Pancreas (tissue), 10 donors: ENCODE measurements at regions not wholly inside any gene's neighbourhood (a gene's known extent, or its start where the extent isn't known, plus 50 kb on each side); places are given as distances from the start of the nearest gene placed in this dataset.

Experiments
- ATAC-seq, 4 donors: fragments of 200-7000 bp; cut with Tn5 transposase; one replicate each; pipeline versions ENCODE4 v1.8.0 to v1.9.1; 2020; ENCODE audit warnings: mild to moderate bottlenecking in 4 of 4, moderate library complexity in 4 of 4
- DNase-seq, 6 donors: peaks; one replicate each; pipeline ENCODE4 v3.0.0-alpha.2; 2020
- FAIRE-seq: peaks from 2 replicates; lab custom pipeline; 2012; peaks lifted over from hg19 to GRCh38; lab: Jason Lieb, UNC
- H3K27ac ChIP-seq, 4 donors: fragments of 200-600 bp; sonication (generic); 1 replicate in 3 of 4; 2 replicates in 1 of 4; pipeline versions ENCODE4 v1.5.0 to v1.8.0; 2020
- H3K27me3 ChIP-seq, 4 donors: fragments of 200-600 bp; one replicate each; pipeline ENCODE4 v1.8.0; 2021
- H3K36me3 ChIP-seq, 3 donors: fragments of 200-600 bp; sonication (generic) in 1 of 3; one replicate each; pipeline versions ENCODE4 v1.5.0 to v1.8.0; 2020 to 2021
- H3K4me1 ChIP-seq, 3 donors: fragments of 200-600 bp; one replicate each; pipeline ENCODE4 v1.8.0; 2021
- H3K4me3 ChIP-seq, 4 donors: fragments of 200-600 bp; sonication (generic) in 2 of 4; one replicate each; pipeline versions ENCODE4 v1.5.0 to v1.8.0; 2020 to 2021
- H3K9me3 ChIP-seq, 4 donors: fragments of 200-600 bp; one replicate each; pipeline ENCODE4 v1.8.0; 2021
- WGBS, 2 donors: extraction: QIAGEN DNeasy Blood & Tissue Kit; methylation state at CpG; one replicate each; pipeline ENCODE4 v1.1.7; 2013; 5-methylcytosine and 5-hydroxymethylcytosine counted together
- intact Hi-C, 3 donors: fragments of 100-400 bp; cut with DNase I; formaldehyde crosslinking; loops; one replicate each; pipeline versions ENCODE4 v1.11.1 to v1.14.2; 2022
- TF ChIP-seq, protein P1 (sequence below), 4 donors: fragments of 200-600 bp; sonication (generic) in 3 of 4; IDR thresholded peaks; one replicate each; pipeline versions ENCODE4 v1.5.0 to v1.8.0; 2021; ENCODE audit warnings: antibody characterized with exemption in 4 of 4
- donor health status: healthy with polysubstance abuse.
- donor health status: DM: no; HTN: no; CAD: no; lungs with moderate emphysema.
- donor health status: DM: no; HTN: no; CAD: no.
- donor health status: control.
- donor health status: control.
- donor health status: Bipolar disorder and iron deficiency.
- donor health status: DM: yes; HTN: yes; CAD: no.
- donor health status: DM: no; HTN: no; CAD: no.
- donor health status: DM: no; HTN: no; CAD: no.
- donor health status: DM: yes; HTN: yes; CAD: no.

DNA sequence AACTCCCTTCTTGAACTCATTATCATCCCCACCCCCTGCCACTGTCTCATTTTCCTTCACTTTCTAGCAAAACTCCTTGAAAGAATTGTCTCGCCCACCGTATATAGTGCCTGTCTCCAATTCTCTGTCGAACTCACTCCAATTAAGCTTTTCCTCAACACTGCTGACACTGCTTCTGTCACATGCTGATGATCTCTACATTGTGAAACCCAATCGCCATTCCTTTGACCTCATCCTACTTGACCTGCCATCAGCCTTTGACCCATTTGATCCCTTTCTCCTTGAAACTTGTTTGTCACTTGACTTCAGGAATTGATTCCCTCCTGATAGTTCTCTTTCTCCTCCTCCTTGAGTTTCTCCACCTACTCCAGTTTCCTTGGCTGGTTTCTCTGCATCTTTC is 54.8 kb downstream of the CCDC71L start:
- H3K4me1 ChIP-seq: peaks cover 0 to 2% (median 0%) of the 10 kb centered on the region in 3 donors
- no peaks in the 10 kb centered on the region for H3K9me3 ChIP-seq
- no peak overlapping the region for H3K27ac ChIP-seq
- DNase-seq (no peak), FAIRE-seq (no peak), ATAC-seq (no peak)
- WGBS, 2 donors: 89 to 91% methylated on average over 4 of the region's 4 CpGs
- no peaks in the 10 kb centered on the region for H3K36me3 ChIP-seq
- intact Hi-C loops: no loop called here
- H3K27me3 ChIP-seq: no peaks in the 10 kb centered on the region
- H3K4me3 ChIP-seq: no peak overlapping the region
- TF ChIP-seq, protein P1, sequence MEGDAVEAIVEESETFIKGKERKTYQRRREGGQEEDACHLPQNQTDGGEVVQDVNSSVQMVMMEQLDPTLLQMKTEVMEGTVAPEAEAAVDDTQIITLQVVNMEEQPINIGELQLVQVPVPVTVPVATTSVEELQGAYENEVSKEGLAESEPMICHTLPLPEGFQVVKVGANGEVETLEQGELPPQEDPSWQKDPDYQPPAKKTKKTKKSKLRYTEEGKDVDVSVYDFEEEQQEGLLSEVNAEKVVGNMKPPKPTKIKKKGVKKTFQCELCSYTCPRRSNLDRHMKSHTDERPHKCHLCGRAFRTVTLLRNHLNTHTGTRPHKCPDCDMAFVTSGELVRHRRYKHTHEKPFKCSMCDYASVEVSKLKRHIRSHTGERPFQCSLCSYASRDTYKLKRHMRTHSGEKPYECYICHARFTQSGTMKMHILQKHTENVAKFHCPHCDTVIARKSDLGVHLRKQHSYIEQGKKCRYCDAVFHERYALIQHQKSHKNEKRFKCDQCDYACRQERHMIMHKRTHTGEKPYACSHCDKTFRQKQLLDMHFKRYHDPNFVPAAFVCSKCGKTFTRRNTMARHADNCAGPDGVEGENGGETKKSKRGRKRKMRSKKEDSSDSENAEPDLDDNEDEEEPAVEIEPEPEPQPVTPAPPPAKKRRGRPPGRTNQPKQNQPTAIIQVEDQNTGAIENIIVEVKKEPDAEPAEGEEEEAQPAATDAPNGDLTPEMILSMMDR (IDR thresholded peaks at IDR 0.05): no peak

DNA sequence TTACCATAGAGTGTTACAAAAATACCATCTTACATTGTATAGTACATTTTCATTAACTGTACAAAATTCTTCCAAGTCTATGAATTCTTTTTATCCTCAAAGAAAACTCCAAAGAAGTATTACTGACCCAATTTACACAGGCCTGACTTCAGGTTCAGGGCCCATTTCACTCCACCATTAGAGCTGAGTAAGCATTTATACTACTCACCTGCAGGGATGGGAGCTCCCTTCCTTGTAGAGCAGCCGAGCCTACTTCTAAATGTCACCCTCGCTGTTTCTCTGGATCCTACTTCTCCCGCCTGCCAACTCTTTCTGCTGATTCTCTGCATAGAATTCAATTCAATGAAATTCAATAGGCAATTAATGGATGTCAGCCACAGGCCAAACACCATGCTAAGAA is 56.0 kb downstream of the CCDC71L start:
- no peak overlapping the region for H3K27ac ChIP-seq
- DNase-seq (no peak), FAIRE-seq (no peak), ATAC-seq (no peak)
- intact Hi-C loops: no loop called here
- no peak overlapping the region for H3K4me3 ChIP-seq
- H3K4me1 ChIP-seq: no peaks in the 10 kb centered on the region
- H3K36me3 ChIP-seq: no peaks in the 10 kb centered on the region
- TF ChIP-seq, protein P1 (IDR thresholded peaks at IDR 0.05): no peak
- no peaks in the 10 kb centered on the region for H3K27me3 ChIP-seq
- no peaks in the 10 kb centered on the region for H3K9me3 ChIP-seq
- 93 to 95% methylated on average over 3 of the region's 3 CpGs for WGBS, 2 donors

DNA sequence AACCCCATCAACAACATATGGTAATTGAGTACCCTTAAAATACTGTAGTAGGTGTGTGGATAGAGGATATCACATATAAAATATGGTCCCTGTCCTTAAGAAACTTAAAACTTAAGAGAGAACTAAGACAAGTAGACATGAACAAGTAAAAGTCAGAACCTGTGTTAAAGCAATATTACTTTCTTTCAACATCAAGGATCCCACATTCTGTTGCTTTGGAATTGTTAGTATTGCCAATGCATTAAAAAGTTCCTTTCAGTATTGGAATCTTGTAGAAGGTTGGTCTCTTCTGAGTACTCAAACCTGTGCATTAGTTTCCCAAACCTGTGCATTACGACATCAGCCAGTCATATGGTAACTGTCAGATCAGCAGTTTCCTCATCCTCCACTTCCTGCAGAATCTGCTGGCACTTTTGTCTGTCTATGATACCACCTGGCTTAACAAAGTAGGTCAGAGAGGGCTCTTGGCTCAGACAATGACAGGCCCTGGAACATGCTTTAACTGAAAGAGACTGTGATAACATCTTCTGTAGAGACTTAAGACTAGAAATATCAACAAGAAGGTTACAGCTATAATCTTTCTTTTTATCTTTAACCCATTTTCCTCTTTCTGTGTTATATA is 56.5 kb downstream of the CCDC71L start:
- Histone ChIP-seq H3K4me1 (no peaks in the 10 kb centered on the region), H3K36me3 (no peaks in the 10 kb centered on the region), H3K27me3 (no peaks in the 10 kb centered on the region), H3K4me3 (no peak overlapping the region), H3K27ac (no peak overlapping the region), H3K9me3 (no peaks in the 10 kb centered on the region)
- WGBS, 2 donors: 74 to 85% methylated on average over 1 of the region's 1 CpG
- intact Hi-C loops: no loop called here
- no peak for FAIRE-seq
- no peak for ATAC-seq
- TF ChIP-seq, protein P1 (IDR thresholded peaks at IDR 0.05): no peak
- no peak for DNase-seq

DNA sequence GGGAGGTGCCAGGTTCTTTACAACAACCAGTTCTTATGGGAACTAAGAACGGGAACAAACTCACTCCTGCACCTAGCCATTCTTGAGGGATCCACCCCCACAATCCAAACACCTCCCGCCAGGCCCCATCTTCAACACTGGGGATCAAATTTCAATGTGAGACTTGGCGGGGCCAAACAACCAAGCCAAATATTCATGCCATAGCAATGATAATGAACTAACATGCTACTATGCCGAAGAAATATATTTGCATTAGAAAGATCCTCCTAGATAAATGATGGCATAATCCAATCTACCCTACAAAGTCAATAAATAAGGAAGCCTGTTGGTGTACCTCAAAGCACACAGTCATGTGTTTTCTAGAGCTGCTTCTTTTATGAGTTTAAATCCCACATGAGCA is 57.6 kb downstream of the CCDC71L start:
- ATAC-seq (no peak), DNase-seq (no peak), FAIRE-seq (no peak)
- H3K36me3 ChIP-seq: no peaks in the 10 kb centered on the region
- 75 to 78% methylated on average over 4 of the region's 4 CpGs for WGBS, 2 donors
- TF ChIP-seq, protein P1 (IDR thresholded peaks at IDR 0.05): no peak
- H3K4me3 ChIP-seq: no peak overlapping the region
- no peaks in the 10 kb centered on the region for H3K4me1 ChIP-seq
- H3K9me3 ChIP-seq: no peaks in the 10 kb centered on the region
- no peak overlapping the region for H3K27ac ChIP-seq
- no peaks in the 10 kb centered on the region for H3K27me3 ChIP-seq
- intact Hi-C loops: no loop called here

DNA sequence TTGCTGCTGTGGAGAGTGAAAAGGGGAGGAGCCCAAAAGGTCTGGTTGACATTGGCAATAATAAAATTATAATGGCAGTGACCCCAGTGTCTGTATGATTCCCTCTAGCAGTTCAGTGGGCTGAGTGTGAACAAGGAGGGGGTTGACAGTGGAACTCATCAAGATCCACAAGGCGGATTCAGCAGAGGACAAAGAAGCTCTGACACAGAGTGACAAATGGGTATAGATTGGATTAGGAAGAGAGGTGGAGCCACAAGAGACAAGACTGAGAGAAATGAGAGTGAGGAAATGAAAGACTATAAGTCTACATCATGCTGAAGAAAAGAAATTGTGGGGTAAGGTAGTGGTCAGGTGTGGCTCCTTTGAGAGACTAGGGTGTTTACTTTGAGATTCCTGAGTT is 58.9 kb downstream of the CCDC71L start:
- Histone ChIP-seq H3K36me3 (no peaks in the 10 kb centered on the region), H3K4me1 (peaks cover 0 to 6% (median 2%) of the 10 kb centered on the region in 3 donors), H3K4me3 (no peak overlapping the region), H3K9me3 (no peaks in the 10 kb centered on the region), H3K27ac (no peak overlapping the region), H3K27me3 (no peaks in the 10 kb centered on the region)
- intact Hi-C loops: no loop called here
- DNase-seq (no peak), ATAC-seq (no peak), FAIRE-seq (no peak)
- TF ChIP-seq, protein P1 (IDR thresholded peaks at IDR 0.05): no peak
- WGBS, 2 donors: 91 to 95% methylated on average over 1 of the region's 1 CpG
